HAP-1 (cell line): ENCODE measurements at regions not wholly inside any gene's neighbourhood (a gene's known extent, or its start where the extent isn't known, plus 50 kb on each side); places are given as distances from the start of the nearest gene placed in this dataset.
"Not testable (repeated sequence)": the region's sequence is repeated elsewhere in the genome, so short reads cannot be mapped to it uniquely, and the experiment has no call there.

Source experiments
- DNase-seq, 2 experiments: peaks; one replicate each; pipeline ENCODE4 v3.0.0-alpha.2; 2016 to 2020; ENCODE audit warnings: low spot score in 2 of 2
- H3K27me3 ChIP-seq: fragments of 250-450 bp; sonication (Bioruptor Pico); 2 replicates; pipeline ENCODE4 v1.5.1; 2020; ENCODE audit warnings: low read depth, mild to moderate bottlenecking, moderate library complexity
- H3K36me3 ChIP-seq: fragments of 250-450 bp; sonication (Bioruptor Pico); replicated peaks from 2 replicates; pipeline ENCODE4 v1.5.1; 2020; ENCODE audit warnings: mild to moderate bottlenecking
- H3K4me1 ChIP-seq: fragments of 250-450 bp; sonication (Bioruptor Pico); 2 replicates; pipeline ENCODE4 v1.5.1; 2020; ENCODE audit warnings: mild to moderate bottlenecking
- H3K4me3 ChIP-seq: fragments of 250-450 bp; sonication (Bioruptor Pico); 2 replicates; pipeline ENCODE4 v1.5.1; 2020; ENCODE audit warnings: mild to moderate bottlenecking, moderate library complexity
- H3K9me3 ChIP-seq: fragments of 250-450 bp; sonication (Bioruptor Pico); 2 replicates; pipeline ENCODE4 v1.5.1; 2020; ENCODE audit warnings: mild to moderate bottlenecking, moderate library complexity
- in situ Hi-C: fragments of 300-500 bp; cut with MboI; formaldehyde crosslinking; loops from 3 replicates; pipeline ENCODE4 v1.14.3; 2020; ENCODE audit warnings: low sequenced_read_pairs, inconsistent platforms, mixed read lengths

GRCh38 chr1:41997153-41997552, 78.4 kb upstream of the HIVEP3 start:
- no peak for DNase-seq
- H3K4me3 ChIP-seq, result no peak overlapping the region
- no peaks in the 10 kb centered on the region for H3K9me3 ChIP-seq
- in situ Hi-C loops, result no loop called here
- H3K36me3 ChIP-seq, result no peaks in the 10 kb centered on the region
- H3K4me1 ChIP-seq, result no peaks in the 10 kb centered on the region
- no peaks in the 10 kb centered on the region for H3K27me3 ChIP-seq

- H3K9me3 ChIP-seq, result no peaks in the 10 kb centered on the region
- DNase-seq, result no peak
- H3K4me1 ChIP-seq, result no peaks in the 10 kb centered on the region
- H3K36me3 ChIP-seq, result no peaks in the 10 kb centered on the region
- in situ Hi-C loops, result no loop called here
- H3K27me3 ChIP-seq, result no peaks in the 10 kb centered on the region
- no peak overlapping the region for H3K4me3 ChIP-seq
These were observed 76.9 kb upstream of the HIVEP3 start for GRCh38 chr1:41995441-41996130.

DNA sequence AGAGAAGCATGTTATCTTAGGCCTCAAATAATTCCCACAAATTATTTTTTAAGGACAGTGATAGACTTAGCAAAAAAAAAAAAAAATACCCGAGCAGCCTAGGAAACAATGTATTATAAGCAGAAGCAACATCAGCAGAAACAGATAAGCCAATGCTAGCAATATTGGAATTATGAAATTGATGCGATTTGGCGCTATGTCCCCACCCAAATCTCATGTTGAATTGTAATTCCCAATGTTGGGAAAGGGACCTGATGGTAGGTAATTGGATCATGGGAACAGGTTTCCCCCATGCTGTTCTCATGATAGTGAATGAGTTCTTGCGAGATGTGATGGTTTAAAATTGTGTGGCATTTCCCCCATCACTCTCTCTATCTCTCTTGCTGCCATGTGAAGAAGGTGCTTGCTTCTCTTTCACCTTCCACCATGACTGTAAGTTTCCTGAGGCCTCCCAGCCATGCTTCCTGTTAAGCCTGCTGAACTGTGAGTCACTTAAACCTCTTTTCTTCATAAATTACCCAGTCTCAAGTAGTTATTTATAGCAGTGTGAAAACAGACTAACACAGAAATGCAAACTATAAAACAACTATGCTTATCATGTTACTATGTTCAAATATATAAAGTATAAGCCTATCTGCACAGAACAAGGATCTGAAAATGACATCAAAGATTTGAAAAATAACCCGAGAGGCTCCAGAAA, 75.6 kb upstream of the HIVEP3 start:
- no peaks in the 10 kb centered on the region for H3K9me3 ChIP-seq
- H3K4me1 ChIP-seq, result no peaks in the 10 kb centered on the region
- in situ Hi-C loops, result no loop called here
- DNase-seq, result no peak
- no peak overlapping the region for H3K4me3 ChIP-seq
- H3K27me3 ChIP-seq, result no peaks in the 10 kb centered on the region
- no peaks in the 10 kb centered on the region for H3K36me3 ChIP-seq

DNA sequence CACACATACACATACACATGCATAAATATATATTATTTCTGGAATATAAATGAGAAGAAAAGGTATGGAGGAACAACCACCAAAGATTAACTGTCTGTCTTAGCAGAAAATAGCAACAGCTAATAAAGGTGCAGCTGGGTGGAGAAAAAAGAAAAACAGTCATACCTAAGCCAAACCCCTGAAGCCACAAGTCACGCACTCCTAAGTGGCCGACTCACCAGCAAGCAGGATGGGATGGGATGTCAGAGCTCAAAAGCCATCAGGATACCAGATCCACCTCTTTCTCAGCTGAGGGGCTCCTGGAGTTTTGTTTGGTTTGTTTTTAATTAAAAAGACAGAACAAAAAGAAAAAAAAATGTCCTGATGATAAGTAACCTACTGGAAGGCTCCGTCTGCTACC, 64.7 kb upstream of the HIVEP3 start:
- in situ Hi-C loops, result no loop called here
- no peaks in the 10 kb centered on the region for H3K36me3 ChIP-seq
- no peaks in the 10 kb centered on the region for H3K9me3 ChIP-seq
- no peak for DNase-seq
- peaks cover 5% of the 10 kb centered on the region; the same call in 1 of the 2 replicates for H3K27me3 ChIP-seq
- no peaks in the 10 kb centered on the region for H3K4me1 ChIP-seq
- no peak overlapping the region for H3K4me3 ChIP-seq

- Histone ChIP-seq H3K9me3 (no peaks in the 10 kb centered on the region), H3K36me3 (no peaks in the 10 kb centered on the region), H3K27me3 (peaks cover 5% of the 10 kb centered on the region; the same call in 1 of the 2 replicates), H3K4me3 (no peak overlapping the region), H3K4me1 (no peaks in the 10 kb centered on the region)
- in situ Hi-C loops, result no loop called here
- no peak for DNase-seq
These were observed 63.1 kb upstream of the HIVEP3 start for GRCh38 chr1:41981796-41982195.

GRCh38 chr1:41980827-41981653, 62.3 kb upstream of the HIVEP3 start:
- Histone ChIP-seq H3K4me1 (no peaks in the 10 kb centered on the region), H3K4me3 (no peak overlapping the region), H3K36me3 (no peaks in the 10 kb centered on the region), H3K27me3 (peaks cover 5% of the 10 kb centered on the region; the same call in 1 of the 2 replicates), H3K9me3 (no peaks in the 10 kb centered on the region)
- DNase-seq, result no peak
- in situ Hi-C loops, result no loop called here

GRCh38 chr1:41978986-41979385, 60.3 kb upstream of the HIVEP3 start:
- Histone ChIP-seq H3K4me3 (no peak overlapping the region), H3K27me3 (peaks cover 3% of the 10 kb centered on the region; the same call in 1 of the 2 replicates), H3K4me1 (no peaks in the 10 kb centered on the region), H3K9me3 (no peaks in the 10 kb centered on the region), H3K36me3 (no peaks in the 10 kb centered on the region)
- in situ Hi-C loops, result no loop called here
- no peak for DNase-seq

DNA sequence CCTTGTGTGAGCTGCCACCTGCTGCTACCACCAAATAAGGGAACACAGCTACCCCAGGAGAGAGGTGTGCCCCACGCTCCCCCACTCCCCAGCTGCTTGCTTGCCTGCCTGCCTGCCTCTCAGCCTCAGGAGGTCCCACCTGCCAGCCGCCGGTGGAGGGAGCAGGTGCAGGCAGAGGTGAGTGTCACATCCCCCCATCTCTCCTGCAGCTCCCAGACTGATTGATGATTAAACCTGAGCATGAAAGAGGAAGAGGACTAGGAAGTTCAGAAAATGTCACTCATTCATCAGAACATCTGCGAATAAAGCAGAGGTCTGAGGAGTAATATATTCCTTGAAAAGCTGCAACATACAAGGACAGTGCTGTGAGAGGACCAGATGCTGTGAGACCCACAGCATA, 58.6 kb upstream of the HIVEP3 start:
- Histone ChIP-seq H3K9me3 (no peaks in the 10 kb centered on the region), H3K4me3 (no peak overlapping the region), H3K36me3 (no peaks in the 10 kb centered on the region), H3K4me1 (no peaks in the 10 kb centered on the region), H3K27me3 (peaks cover 3% of the 10 kb centered on the region; the same call in 1 of the 2 replicates)
- DNase-seq, result no peak
- in situ Hi-C loops, result no loop called here

GRCh38 chr1:41976671-41977070, 57.9 kb upstream of the HIVEP3 start:
- Histone ChIP-seq H3K36me3 (no peaks in the 10 kb centered on the region), H3K27me3 (peaks cover under 1% of the 10 kb centered on the region; the same call in 1 of the 2 replicates), H3K4me3 (no peak overlapping the region), H3K9me3 (no peaks in the 10 kb centered on the region), H3K4me1 (no peaks in the 10 kb centered on the region)
- no peak for DNase-seq
- in situ Hi-C loops, result no loop called here

GRCh38 chr1:41975850-41976569, 57.3 kb upstream of the HIVEP3 start:
- in situ Hi-C loops, result no loop called here
- Histone ChIP-seq H3K27me3 (no peaks in the 10 kb centered on the region; the same call in 1 of the 2 replicates), H3K36me3 (no peaks in the 10 kb centered on the region)

DNA sequence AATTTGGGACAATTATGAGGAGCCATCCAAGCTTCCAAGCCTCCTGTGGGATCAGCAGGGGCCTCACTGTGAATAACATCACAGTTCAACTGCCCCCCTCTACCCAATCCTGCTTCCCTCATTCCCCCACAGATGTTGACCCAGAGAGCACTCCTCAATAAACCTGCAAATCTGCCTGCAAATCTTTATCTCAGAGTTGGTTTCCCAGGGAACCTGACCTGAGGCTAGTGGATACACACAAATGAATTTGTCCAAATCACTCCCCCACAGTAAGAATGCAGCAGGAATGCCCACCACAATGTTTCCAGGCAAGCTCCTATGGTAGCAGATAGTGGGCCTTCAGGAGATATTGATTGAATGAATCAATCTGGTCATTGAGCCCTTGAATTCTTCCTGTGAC, 56.4 kb upstream of the HIVEP3 start:
- Histone ChIP-seq H3K4me1 (no peaks in the 10 kb centered on the region), H3K27me3 (no peaks in the 10 kb centered on the region; the same call in 1 of the 2 replicates), H3K9me3 (no peaks in the 10 kb centered on the region), H3K4me3 (no peak overlapping the region), H3K36me3 (no peaks in the 10 kb centered on the region)
- DNase-seq, result no peak
- in situ Hi-C loops, result no loop called here

More at GRCh38 chr1:41975850-41976569, 57.3 kb upstream of the HIVEP3 start:
- no peak for DNase-seq
- Histone ChIP-seq H3K4me3 (no peak overlapping the region), H3K9me3 (no peaks in the 10 kb centered on the region), H3K4me1 (no peaks in the 10 kb centered on the region)

DNA sequence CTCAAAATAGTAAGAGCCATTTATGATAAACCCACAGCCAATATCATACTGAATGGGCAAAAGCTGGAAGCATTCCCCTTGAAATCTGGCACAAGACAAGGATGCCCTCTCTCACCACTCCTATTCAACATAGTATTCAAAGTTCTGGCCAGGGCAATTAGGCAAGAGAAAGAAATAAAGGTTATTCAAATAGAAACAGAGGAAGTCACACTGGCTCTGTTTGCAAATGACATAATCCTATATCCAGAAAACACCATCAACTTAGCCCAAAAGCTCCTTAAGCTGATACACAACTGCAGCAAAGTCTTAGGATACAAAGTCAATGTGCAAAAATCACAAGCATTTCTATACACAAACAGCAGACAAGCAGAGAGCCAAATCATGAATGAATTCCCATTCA, 49.8 kb upstream of the HIVEP3 start:
- H3K36me3 ChIP-seq, DNase-seq, H3K4me3 ChIP-seq, H3K27me3 ChIP-seq, H3K4me1 ChIP-seq, H3K9me3 ChIP-seq, in situ Hi-C loops: not testable (repeated sequence)
